AG04449 (cell line): ENCODE measurements at regions not wholly inside any gene's neighbourhood (a gene's known extent, or its start where the extent isn't known, plus 50 kb on each side); places are given as distances from the start of the nearest gene placed in this dataset.

Source experiments
- CTCF ChIA-PET: fragments of 350-600 bp; formaldehyde crosslinking; extraction: SDS; loops from one replicate; lab custom pipeline; 2021; ENCODE audit warnings: antibody characterized with exemption; lab: Yijun Ruan, JAX
- POLR2A ChIA-PET: fragments of 400-600, 350-600 bp; formaldehyde crosslinking; extraction: SDS; loops from one replicate; lab custom pipeline; 2020; ENCODE audit warnings: antibody characterized with exemption, inconsistent platforms; lab: Yijun Ruan, JAX
- DNase-seq: peaks from one replicate; pipeline ENCODE4 v3.0.0-alpha.2; 2010; ENCODE audit warnings: low read depth, low spot score
- H3K4me3 ChIP-seq: 2 replicates; pipeline ENCODE4 v1.5.1; 2011; ENCODE audit warnings: low read depth, mild to moderate bottlenecking, control low read depth, low read length
- CTCF ChIP-seq: IDR thresholded peaks from one replicate; pipeline ENCODE4 v1.5.1; 2011; ENCODE audit warnings: mild to moderate bottlenecking, moderate library complexity, low read length, control low read depth, inconsistent platforms; ENCODE audit not compliant: insufficient read depth; ENCODE audit errors: missing control alignments

- CTCF ChIA-PET = interaction anchor here (2.9 kb wide), 1 partner anchor 34 kb away, joined by 10 read pairs; no protein-coding TSS in a partner anchor
- H3K4me3 ChIP-seq = no peak overlapping the region
- peak; percentile 19 for DNase-seq
- no peak for TF ChIP-seq CTCF
- POLR2A ChIA-PET = no interaction called here
Observed at GRCh38 chr11:23573429-23573828, 713.2 kb upstream of the CCDC179 start.

GRCh38 chr11:23574149-23574548, 713.9 kb upstream of the CCDC179 start:
- no peak for DNase-seq
- no peak overlapping the region for H3K4me3 ChIP-seq
- ChIA-PET CTCF (interaction anchor here (2.9 kb wide), 1 partner anchor 34 kb away, joined by 10 read pairs; no protein-coding TSS in a partner anchor), POLR2A (no interaction called here)
- TF ChIP-seq CTCF = no peak

- no peak for DNase-seq
- TF ChIP-seq CTCF = no peak
- ChIA-PET CTCF (no interaction called here), POLR2A (no interaction called here)
- no peak overlapping the region for H3K4me3 ChIP-seq
Observed at GRCh38 chr11:23577296-23577695, 717.0 kb upstream of the CCDC179 start.

- ChIA-PET POLR2A (no interaction called here), CTCF (interaction anchor here (1.7 to 1.8 kb wide), 2 partner anchors 15 to 46 kb away, joined by 5 read pairs; no protein-coding TSS in a partner anchor)
- TF ChIP-seq CTCF = no peak
- DNase-seq = no peak
- no peak overlapping the region for H3K4me3 ChIP-seq
Observed at GRCh38 chr11:23585416-23586104, 725.3 kb upstream of the CCDC179 start.

- POLR2A ChIA-PET = no interaction called here
- TF ChIP-seq CTCF = no peak
- no peak for DNase-seq
- no peak overlapping the region for H3K4me3 ChIP-seq
- CTCF ChIA-PET = interaction anchor here (1.7 to 1.8 kb wide), 2 partner anchors 16 to 46 kb away, joined by 5 read pairs; no protein-coding TSS in a partner anchor
Observed at GRCh38 chr11:23586173-23586572, 725.9 kb upstream of the CCDC179 start.

- CTCF ChIA-PET = no interaction called here
Observed at GRCh38 chr11:23590596-23591308, 730.5 kb upstream of the CCDC179 start.

More at GRCh38 chr11:23590596-23591308, 730.5 kb upstream of the CCDC179 start:
- H3K4me3 ChIP-seq = no peak overlapping the region
- POLR2A ChIA-PET = no interaction called here
- DNase-seq = no peak
- no peak for TF ChIP-seq CTCF
